PC-9 (cell line): ENCODE measurements at regions not wholly inside any gene's neighbourhood (a gene's known extent, or its start where the extent isn't known, plus 50 kb on each side); places are given as distances from the start of the nearest gene placed in this dataset.

Source experiments
- BruUV-seq: library from RNA; stranded (reverse); fragments of 400-500 nt; replicated peaks from 2 replicates; lab custom pipeline; 2021; lab: Mats Ljungman, UMichigan
- CTCF ChIA-PET: fragments of 300-600 bp; sonication (Branson Sonifier 250); formaldehyde crosslinking; loops from one replicate; lab custom pipeline; 2022; ENCODE audit warnings: antibody characterized with exemption; lab: Charles Lee
- POLR2A ChIA-PET: fragments of 300-600 bp; sonication (Branson Sonifier 250); formaldehyde crosslinking; loops from one replicate; lab custom pipeline; 2022; ENCODE audit warnings: antibody characterized with exemption; ENCODE audit not compliant: unreplicated experiment; lab: Charles Lee
- DNase-seq, 2 experiments: peaks; one replicate each; pipeline versions ENCODE4 v3.0.0 to v3.0.0-alpha.2; 2015 to 2022; ENCODE audit warnings: mixed read lengths in 1 of 2
- H2AFZ ChIP-seq: fragments of 200-600 bp; sonication (generic); 2 replicates; pipeline ENCODE4 v1.8.1; 2017; ENCODE audit warnings: antibody characterized with exemption
- H3F3A ChIP-seq: fragments of 200-600 bp; sonication (generic); 2 replicates; pipeline ENCODE4 v1.8.1; 2017; ENCODE audit warnings: antibody characterized with exemption, mild to moderate bottlenecking, low read depth; ENCODE audit not compliant: insufficient read depth
- H3K27ac ChIP-seq: fragments of 200-600 bp; sonication (generic); 2 replicates; pipeline ENCODE4 v1.6.1; 2016; ENCODE audit warnings: mixed run types
- H3K27me3 ChIP-seq: fragments of 200-600 bp; sonication (generic); 2 replicates; pipeline ENCODE4 v1.6.1; 2016; ENCODE audit warnings: low read depth, mixed run types; ENCODE audit not compliant: insufficient read depth
- H3K36me3 ChIP-seq: fragments of 200-600 bp; sonication (generic); 2 replicates; pipeline ENCODE4 v1.6.1; 2016; ENCODE audit warnings: low read depth, mixed run types
- H3K4me1 ChIP-seq: fragments of 200-600 bp; sonication (generic); replicated peaks from 2 replicates; pipeline ENCODE4 v1.6.1; 2016; ENCODE audit warnings: mixed run types; ENCODE audit not compliant: insufficient read depth
- H3K4me2 ChIP-seq: fragments of 200-600 bp; sonication (generic); 2 replicates; pipeline ENCODE4 v1.6.1; 2017; ENCODE audit warnings: mixed run types
- H3K4me3 ChIP-seq: fragments of 200-600 bp; sonication (generic); 2 replicates; pipeline ENCODE4 v1.6.1; 2016; ENCODE audit warnings: mixed run types
- H3K79me2 ChIP-seq: fragments of 200-600 bp; sonication (generic); 2 replicates; pipeline ENCODE4 v1.6.1; 2017; ENCODE audit warnings: low read depth, mixed run types
- H3K9me2 ChIP-seq: fragments of 200-600 bp; sonication (generic); 2 replicates; pipeline ENCODE4 v1.8.1; 2017; ENCODE audit warnings: mild to moderate bottlenecking; ENCODE audit not compliant: insufficient read depth
- H3K9me3 ChIP-seq: fragments of 200-600 bp; sonication (generic); 2 replicates; pipeline ENCODE4 v1.8.1; 2016; ENCODE audit warnings: low read depth; ENCODE audit not compliant: insufficient read depth
- H4K20me1 ChIP-seq: fragments of 200-600 bp; sonication (generic); 2 replicates; pipeline ENCODE4 v1.8.1; 2017; ENCODE audit not compliant: insufficient read depth
- CTCF ChIP-seq: fragments of 200-600 bp; sonication (generic); conservative IDR thresholded peaks from 2 replicates; pipeline ENCODE4 v1.6.1; 2017; ENCODE audit warnings: mixed run types, antibody characterized with exemption, mild to moderate bottlenecking, moderate library complexity
- EZH2 ChIP-seq: fragments of 200-600 bp; sonication (generic); IDR thresholded peaks from 2 replicates; pipeline ENCODE4 v1.8.0; 2017; ENCODE audit warnings: antibody characterized with exemption, low read depth
- intact Hi-C: fragments of 100-400 bp; cut with micrococcal nuclease; formaldehyde crosslinking; loops from one replicate; pipeline ENCODE4 v1.10.0; 2022; ENCODE audit not compliant: unreplicated experiment

DNA sequence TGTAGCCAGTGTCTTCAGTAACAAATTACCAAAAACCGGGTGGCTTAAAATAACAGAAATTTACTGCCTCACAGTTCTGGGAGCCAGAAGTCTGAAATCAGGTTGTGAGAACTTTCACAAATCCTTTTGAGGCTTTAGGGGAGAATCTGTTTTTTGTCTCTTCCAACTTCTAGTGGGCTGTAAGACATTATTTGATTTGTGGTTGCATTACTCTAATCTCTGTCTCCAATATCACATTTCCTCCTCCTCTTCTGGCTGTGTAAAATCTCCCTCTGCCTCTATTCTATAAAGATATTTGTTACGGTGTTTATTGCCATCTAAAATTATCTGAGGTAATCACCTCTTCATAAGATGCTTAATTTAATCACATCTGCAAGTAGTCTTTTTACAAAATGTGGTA lies 1039.6 kb upstream of the LRRN3 start:
- H3K27ac ChIP-seq = no peak overlapping the region
- H3F3A ChIP-seq = no peaks in the 10 kb centered on the region
- no TSS peak for BruUV-seq
- CTCF ChIA-PET = no interaction called here
- intact Hi-C loops = no loop called here
- POLR2A ChIA-PET = no interaction called here
- no peak for DNase-seq
- no peaks in the 10 kb centered on the region for H4K20me1 ChIP-seq
- H3K9me3 ChIP-seq = 0 out of 2 replicates have a peak, but pooled peaks cover 3% of the 10 kb centered on the region
- no peaks in the 10 kb centered on the region; the same call in 1 of the 2 replicates for H3K9me2 ChIP-seq
- H3K27me3 ChIP-seq = no peaks in the 10 kb centered on the region
- no peak overlapping the region for H3K4me3 ChIP-seq
- H2AFZ ChIP-seq = no peak overlapping the region
- H3K36me3 ChIP-seq = no peaks in the 10 kb centered on the region
- H3K4me1 ChIP-seq = no peaks in the 10 kb centered on the region
- H3K4me2 ChIP-seq = no peak overlapping the region
- no peaks in the 10 kb centered on the region for H3K79me2 ChIP-seq
- TF ChIP-seq EZH2 = no peak
- no peak for TF ChIP-seq CTCF

DNA sequence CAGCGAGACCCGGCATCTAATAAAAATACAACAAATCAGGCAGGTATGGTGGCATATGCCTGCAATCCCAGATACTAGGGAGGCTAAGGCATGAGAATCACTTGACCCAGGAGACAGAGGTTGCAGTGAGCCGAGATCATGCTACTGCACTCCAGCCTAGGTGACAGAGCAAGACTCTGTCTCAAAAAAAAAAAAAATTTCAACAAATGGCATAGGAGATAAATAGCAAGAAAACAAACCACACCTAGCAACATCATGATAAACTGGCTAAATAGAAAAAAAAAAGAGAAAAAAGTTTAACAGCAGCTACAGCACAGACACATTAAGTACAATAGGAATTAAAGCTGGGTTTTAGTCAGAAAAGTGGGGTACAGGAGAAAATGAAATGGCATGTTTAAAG lies 1034.6 kb upstream of the LRRN3 start:
- Histone ChIP-seq H4K20me1 (no peaks in the 10 kb centered on the region), H3K36me3 (no peaks in the 10 kb centered on the region), H3K9me2 (no peaks in the 10 kb centered on the region), H3K79me2 (no peaks in the 10 kb centered on the region), H3K4me3 (no peak overlapping the region), H3K4me1 (no peaks in the 10 kb centered on the region), H3K9me3 (no peaks in the 10 kb centered on the region), H3K27me3 (no peaks in the 10 kb centered on the region), H2AFZ (no peak overlapping the region), H3F3A (no peaks in the 10 kb centered on the region), H3K4me2 (no peak overlapping the region), H3K27ac (no peak overlapping the region)
- no TSS peak for BruUV-seq
- intact Hi-C loops = no loop called here
- ChIA-PET CTCF (no interaction called here), POLR2A (no interaction called here)
- TF ChIP-seq EZH2 (no peak), CTCF (no peak)
- no peak for DNase-seq

- Histone ChIP-seq H3K4me3 (no peak overlapping the region), H4K20me1 (no peaks in the 10 kb centered on the region), H3K9me2 (no peaks in the 10 kb centered on the region), H3K79me2 (no peaks in the 10 kb centered on the region), H3K27me3 (no peaks in the 10 kb centered on the region), H3K36me3 (no peaks in the 10 kb centered on the region), H3K9me3 (no peaks in the 10 kb centered on the region), H3K4me2 (no peak overlapping the region), H2AFZ (no peak overlapping the region), H3F3A (no peaks in the 10 kb centered on the region), H3K4me1 (no peaks in the 10 kb centered on the region), H3K27ac (no peak overlapping the region)
- ChIA-PET CTCF (no interaction called here), POLR2A (no interaction called here)
- DNase-seq = no peak
- TF ChIP-seq EZH2 (no peak), CTCF (no peak)
- no TSS peak for BruUV-seq
- intact Hi-C loops = no loop called here
These were observed 1032.5 kb upstream of the LRRN3 start for GRCh38 chr7:110058401-110058800.
